GM12872 (cell line): ENCODE measurements at regions not wholly inside any gene's neighbourhood (a gene's known extent, or its start where the extent isn't known, plus 50 kb on each side); places are given as distances from the start of the nearest gene placed in this dataset.

Experiments
- TF ChIP-seq, protein P1 (sequence below): IDR thresholded peaks from 3 replicates; pipeline ENCODE4 v1.5.1; 2011; ENCODE audit warnings: low read depth, mild to moderate bottlenecking, low read length, moderate library complexity; ENCODE audit not compliant: insufficient read depth

- TF ChIP-seq, protein P1, sequence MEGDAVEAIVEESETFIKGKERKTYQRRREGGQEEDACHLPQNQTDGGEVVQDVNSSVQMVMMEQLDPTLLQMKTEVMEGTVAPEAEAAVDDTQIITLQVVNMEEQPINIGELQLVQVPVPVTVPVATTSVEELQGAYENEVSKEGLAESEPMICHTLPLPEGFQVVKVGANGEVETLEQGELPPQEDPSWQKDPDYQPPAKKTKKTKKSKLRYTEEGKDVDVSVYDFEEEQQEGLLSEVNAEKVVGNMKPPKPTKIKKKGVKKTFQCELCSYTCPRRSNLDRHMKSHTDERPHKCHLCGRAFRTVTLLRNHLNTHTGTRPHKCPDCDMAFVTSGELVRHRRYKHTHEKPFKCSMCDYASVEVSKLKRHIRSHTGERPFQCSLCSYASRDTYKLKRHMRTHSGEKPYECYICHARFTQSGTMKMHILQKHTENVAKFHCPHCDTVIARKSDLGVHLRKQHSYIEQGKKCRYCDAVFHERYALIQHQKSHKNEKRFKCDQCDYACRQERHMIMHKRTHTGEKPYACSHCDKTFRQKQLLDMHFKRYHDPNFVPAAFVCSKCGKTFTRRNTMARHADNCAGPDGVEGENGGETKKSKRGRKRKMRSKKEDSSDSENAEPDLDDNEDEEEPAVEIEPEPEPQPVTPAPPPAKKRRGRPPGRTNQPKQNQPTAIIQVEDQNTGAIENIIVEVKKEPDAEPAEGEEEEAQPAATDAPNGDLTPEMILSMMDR, result no peak
Measured at GRCh38 chr9:78101247-78101646, 69.6 kb upstream of the GNAQ start.

- TF ChIP-seq, protein P1, result no peak
Measured at GRCh38 chr9:78097541-78097940, 65.9 kb upstream of the GNAQ start.

DNA sequence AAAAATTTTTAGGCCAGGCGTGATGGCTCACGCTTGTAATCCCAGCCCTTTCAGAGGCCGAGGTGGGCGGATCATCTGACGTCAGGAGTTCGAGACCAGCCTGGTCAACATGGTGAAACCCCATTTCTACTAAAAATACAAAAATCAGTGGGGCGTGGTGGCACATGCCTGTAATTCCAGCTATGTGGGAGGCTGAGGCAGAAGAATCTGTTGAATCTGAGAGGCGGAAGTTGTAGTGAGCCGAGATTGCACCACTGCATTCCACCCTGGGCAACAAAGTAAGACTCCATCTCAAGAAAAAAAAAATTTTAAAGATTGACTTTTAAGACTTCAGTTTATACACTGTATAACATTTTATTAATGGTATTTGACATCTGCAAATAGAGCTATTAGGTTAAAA lies 60.1 kb upstream of the GNAQ start:
- TF ChIP-seq, protein P1, result no peak

DNA sequence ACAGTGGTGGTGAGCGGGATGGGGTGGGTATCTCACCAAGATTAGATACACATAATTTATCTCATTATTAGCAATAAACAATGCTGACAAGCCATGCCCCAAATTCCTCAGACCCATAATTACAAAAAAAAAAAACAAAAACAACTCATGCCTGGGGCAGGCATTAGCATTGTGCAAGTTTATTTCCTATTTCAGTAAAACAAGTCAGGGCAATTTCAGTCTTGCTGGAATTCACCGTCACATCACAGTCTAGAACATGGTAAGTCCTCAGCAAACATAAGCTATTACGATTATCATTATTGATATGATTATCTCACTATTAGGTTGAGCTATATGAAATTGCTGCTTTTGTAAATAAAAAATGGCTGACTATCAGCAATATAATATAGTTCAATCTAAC lies 57.5 kb upstream of the GNAQ start:
- TF ChIP-seq, protein P1, result no peak
